ENCODE measurements at regions not wholly inside any gene's neighbourhood (a gene's known extent, or its start where the extent isn't known, plus 50 kb on each side); places are given as distances from the start of the nearest gene placed in this dataset.

DNA sequence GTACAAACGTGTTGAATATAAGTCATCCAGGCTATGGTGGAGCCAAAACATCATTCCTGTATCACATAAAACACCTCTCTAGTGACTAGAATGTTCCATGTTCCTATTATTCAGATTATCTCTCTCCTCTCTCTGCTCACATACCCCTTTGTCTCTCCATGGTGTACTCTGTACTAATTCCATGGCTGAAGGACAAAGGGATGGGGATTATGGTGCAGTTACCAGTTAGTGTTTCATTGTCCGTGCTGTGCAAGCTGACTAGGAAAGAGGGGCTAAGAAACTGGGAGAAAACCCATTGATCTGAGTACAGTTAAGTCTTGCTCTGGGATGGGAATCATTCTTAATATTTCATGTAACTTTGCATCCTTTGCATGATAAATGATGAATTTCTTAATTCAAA, 397.4 kb upstream of the NOX3 start:
- TF ChIP-seq EZH2 (IDR thresholded peaks at IDR 0.05; ENCODE audit: insufficient read depth, poor library complexity, severe bottlenecking), result no peak
- TF ChIP-seq EZH2phosphoT487 (IDR thresholded peaks at IDR 0.05; ENCODE audit: insufficient read depth, low read depth), result no peak

Data from GM23248 (cell line).